ENCODE measurements at regions not wholly inside any gene's neighbourhood (a gene's known extent, or its start where the extent isn't known, plus 50 kb on each side); places are given as distances from the start of the nearest gene placed in this dataset.
"Not testable (repeated sequence)": the region's sequence is repeated elsewhere in the genome, so short reads cannot be mapped to it uniquely, and the experiment has no call there.

DNA sequence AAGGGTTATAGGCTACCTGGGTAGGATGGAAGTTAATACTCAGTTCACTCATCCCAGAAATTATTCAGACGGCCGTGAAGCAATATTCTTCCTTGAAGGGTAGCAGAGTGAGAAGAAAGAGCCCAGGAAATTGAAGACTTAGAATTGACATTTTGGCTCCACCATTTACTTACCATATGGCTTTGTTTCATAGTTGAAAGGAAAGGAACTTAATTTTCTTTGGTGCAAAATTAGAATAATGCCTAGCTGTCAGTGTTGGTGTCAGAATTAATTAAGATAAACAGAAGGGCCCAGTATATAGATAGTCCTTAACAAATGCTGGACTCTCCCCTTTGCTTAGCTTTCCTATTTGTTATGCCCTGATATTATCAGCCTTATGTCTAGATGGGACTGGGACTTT is 263.2 kb downstream of the KCNJ3 start:
- Histone ChIP-seq H3K9ac (ENCODE audit: low read length) (no peak overlapping the region), H3K4me3 (ENCODE audit: low read length) (no peak overlapping the region), H3K4me2 (ENCODE audit: low read length) (no peak overlapping the region), H3K27ac (ENCODE audit: low read length) (no peak overlapping the region), H3K79me2 (ENCODE audit: low read length) (no peaks in the 10 kb centered on the region), H3K4me1 (ENCODE audit: insufficient read depth, low read length) (no peaks in the 10 kb centered on the region), H3F3A (ENCODE audit: low read length, unreplicated experiment) (no peaks in the 10 kb centered on the region), H3K36me3 (ENCODE audit: low read depth, low read length) (no peaks in the 10 kb centered on the region), H2AFZ (ENCODE audit: low read length) (no peak overlapping the region), H3K9me2 (replicated peaks; ENCODE audit: low read length) (no peaks in the 10 kb centered on the region), H4K20me1 (ENCODE audit: low read length) (no peaks in the 10 kb centered on the region), H3K9me3 (ENCODE audit: low read length) (no peaks in the 10 kb centered on the region), H3K27me3 (ENCODE audit: low read length) (no peaks in the 10 kb centered on the region)
- TF ChIP-seq, protein P1, sequence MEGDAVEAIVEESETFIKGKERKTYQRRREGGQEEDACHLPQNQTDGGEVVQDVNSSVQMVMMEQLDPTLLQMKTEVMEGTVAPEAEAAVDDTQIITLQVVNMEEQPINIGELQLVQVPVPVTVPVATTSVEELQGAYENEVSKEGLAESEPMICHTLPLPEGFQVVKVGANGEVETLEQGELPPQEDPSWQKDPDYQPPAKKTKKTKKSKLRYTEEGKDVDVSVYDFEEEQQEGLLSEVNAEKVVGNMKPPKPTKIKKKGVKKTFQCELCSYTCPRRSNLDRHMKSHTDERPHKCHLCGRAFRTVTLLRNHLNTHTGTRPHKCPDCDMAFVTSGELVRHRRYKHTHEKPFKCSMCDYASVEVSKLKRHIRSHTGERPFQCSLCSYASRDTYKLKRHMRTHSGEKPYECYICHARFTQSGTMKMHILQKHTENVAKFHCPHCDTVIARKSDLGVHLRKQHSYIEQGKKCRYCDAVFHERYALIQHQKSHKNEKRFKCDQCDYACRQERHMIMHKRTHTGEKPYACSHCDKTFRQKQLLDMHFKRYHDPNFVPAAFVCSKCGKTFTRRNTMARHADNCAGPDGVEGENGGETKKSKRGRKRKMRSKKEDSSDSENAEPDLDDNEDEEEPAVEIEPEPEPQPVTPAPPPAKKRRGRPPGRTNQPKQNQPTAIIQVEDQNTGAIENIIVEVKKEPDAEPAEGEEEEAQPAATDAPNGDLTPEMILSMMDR (conservative IDR thresholded peaks at IDR 0.05; ENCODE audit: low read depth, low read length), result no peak
- TF ChIP-seq EZH2 (IDR thresholded peaks at IDR 0.05; ENCODE audit: low read length, unreplicated experiment) (no peak), EZH2phosphoT487 (IDR thresholded peaks at IDR 0.05; ENCODE audit: borderline replicate concordance, low read length) (no peak)
- no TSS peak for BruUV-seq (replicated peaks)
- DNase-seq (no peak), ATAC-seq (no peak)
- ChIA-PET CTCF (no interaction called here), POLR2A (ENCODE audit: unreplicated experiment) (no interaction called here)
- intact Hi-C loops (cut with micrococcal nuclease), result no loop called here

DNA sequence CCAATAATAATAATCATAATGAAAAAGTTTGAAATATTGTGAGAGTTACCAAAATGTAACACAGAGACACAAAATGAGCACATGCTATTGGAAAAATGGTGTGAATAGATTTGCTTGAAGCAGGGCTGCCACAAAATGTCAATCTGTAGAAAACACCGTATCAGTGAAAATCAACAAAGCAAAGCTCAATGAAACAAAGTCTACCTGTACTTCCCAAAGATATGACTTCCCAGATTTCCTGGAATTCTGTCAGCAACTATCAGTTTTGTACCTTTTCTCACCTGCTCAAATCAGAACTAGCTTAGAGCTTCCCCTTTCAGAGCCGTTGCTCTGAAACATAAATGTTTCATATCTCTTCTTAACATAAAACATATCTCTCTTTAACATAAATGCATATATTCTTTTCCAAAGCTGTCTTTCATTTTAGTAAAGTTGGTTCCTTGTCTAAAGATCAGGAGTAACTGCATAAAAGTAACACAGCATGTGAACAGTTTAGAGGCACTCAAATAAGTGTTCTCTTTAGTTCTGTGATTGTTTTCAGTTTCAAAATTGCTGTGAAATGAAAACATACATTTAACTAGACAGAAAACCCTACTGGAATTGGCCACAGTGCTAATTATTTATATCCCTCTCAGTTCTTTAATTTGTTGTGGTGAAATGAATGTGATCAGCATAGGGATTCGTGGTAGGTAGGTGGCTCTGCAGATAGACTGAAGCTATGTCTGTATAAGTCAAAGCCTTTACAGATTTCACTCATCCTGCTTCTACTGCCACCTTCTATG is 262.5 kb downstream of the KCNJ3 start:
- Histone ChIP-seq H3K9ac (ENCODE audit: low read length) (no peak overlapping the region), H3K4me1 (ENCODE audit: insufficient read depth, low read length) (no peaks in the 10 kb centered on the region), H3K27ac (ENCODE audit: low read length) (no peak overlapping the region), H3K9me3 (ENCODE audit: low read length) (no peaks in the 10 kb centered on the region), H3K27me3 (ENCODE audit: low read length) (no peaks in the 10 kb centered on the region), H3F3A (ENCODE audit: low read length, unreplicated experiment) (no peaks in the 10 kb centered on the region), H3K4me2 (ENCODE audit: low read length) (no peak overlapping the region), H3K4me3 (ENCODE audit: low read length) (no peak overlapping the region), H3K9me2 (replicated peaks; ENCODE audit: low read length) (no peaks in the 10 kb centered on the region), H3K36me3 (ENCODE audit: low read depth, low read length) (no peaks in the 10 kb centered on the region), H3K79me2 (ENCODE audit: low read length) (no peaks in the 10 kb centered on the region), H2AFZ (ENCODE audit: low read length) (no peak overlapping the region), H4K20me1 (ENCODE audit: low read length) (no peaks in the 10 kb centered on the region)
- ATAC-seq (no peak), DNase-seq (no peak)
- ChIA-PET POLR2A (ENCODE audit: unreplicated experiment) (no interaction called here), CTCF (no interaction called here)
- intact Hi-C loops (cut with micrococcal nuclease), result no loop called here
- TF ChIP-seq EZH2 (IDR thresholded peaks at IDR 0.05; ENCODE audit: low read length, unreplicated experiment) (no peak), EZH2phosphoT487 (IDR thresholded peaks at IDR 0.05; ENCODE audit: borderline replicate concordance, low read length) (no peak)
- TF ChIP-seq, protein P1 (conservative IDR thresholded peaks at IDR 0.05; ENCODE audit: low read depth, low read length), result no peak
- no TSS peak for BruUV-seq (replicated peaks)

DNA sequence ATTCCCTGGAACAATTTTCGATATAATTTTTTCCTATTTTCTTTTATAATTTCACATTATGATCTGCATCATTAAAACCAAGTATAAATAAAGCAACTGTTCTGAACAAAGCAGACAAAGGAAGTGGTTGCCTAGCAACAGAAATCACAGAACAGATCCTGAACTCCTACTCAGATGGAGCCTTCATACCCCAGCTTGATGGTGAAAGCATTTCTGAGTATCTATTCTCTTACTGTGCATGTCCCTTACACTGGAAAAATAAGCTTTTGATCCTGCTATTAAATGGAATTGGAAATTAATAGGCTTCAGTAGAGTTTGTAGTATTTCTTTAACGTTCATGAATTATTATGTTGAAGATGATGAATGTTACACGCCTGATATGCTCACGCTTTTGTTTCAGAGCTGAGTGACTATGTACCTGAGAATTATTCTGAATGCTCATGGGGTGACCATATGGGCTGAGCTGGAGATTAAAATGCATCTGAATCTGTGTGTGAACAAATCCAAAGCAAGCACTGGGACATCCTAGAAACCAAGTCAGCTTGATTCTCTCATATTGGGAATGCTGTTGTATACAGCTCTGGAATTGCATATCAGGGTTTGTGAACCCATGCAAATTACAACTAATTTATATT is 254.0 kb downstream of the KCNJ3 start:
- no peaks in the 10 kb centered on the region for H3K4me1 ChIP-seq (ENCODE audit: insufficient read depth, low read length)
- no peak for TF ChIP-seq EZH2 (IDR thresholded peaks at IDR 0.05; ENCODE audit: low read length, unreplicated experiment)
- TF ChIP-seq, protein P1 (conservative IDR thresholded peaks at IDR 0.05; ENCODE audit: low read depth, low read length), result no peak
- TF ChIP-seq EZH2phosphoT487 (IDR thresholded peaks at IDR 0.05; ENCODE audit: borderline replicate concordance, low read length), result no peak
- ATAC-seq (no peak), DNase-seq (no peak)
- no peaks in the 10 kb centered on the region for H3F3A ChIP-seq (ENCODE audit: low read length, unreplicated experiment)
- no peak overlapping the region for H3K4me3 ChIP-seq (ENCODE audit: low read length)
- 0 out of 2 replicates have a peak, but pooled peaks cover 2% of the 10 kb centered on the region for H3K9me3 ChIP-seq (ENCODE audit: low read length)
- no peaks in the 10 kb centered on the region for H3K36me3 ChIP-seq (ENCODE audit: low read depth, low read length)
- CTCF ChIA-PET, result no interaction called here
- H3K27me3 ChIP-seq (ENCODE audit: low read length), result no peaks in the 10 kb centered on the region
- POLR2A ChIA-PET (ENCODE audit: unreplicated experiment), result no interaction called here
- no peak overlapping the region for H3K27ac ChIP-seq (ENCODE audit: low read length)
- no peaks in the 10 kb centered on the region for H4K20me1 ChIP-seq (ENCODE audit: low read length)
- no TSS peak for BruUV-seq (replicated peaks)
- H3K9ac ChIP-seq (ENCODE audit: low read length), result no peak overlapping the region
- H3K9me2 ChIP-seq (replicated peaks; ENCODE audit: low read length), result no peaks in the 10 kb centered on the region
- intact Hi-C loops (cut with micrococcal nuclease), result no loop called here
- H3K79me2 ChIP-seq (ENCODE audit: low read length), result no peaks in the 10 kb centered on the region
- H3K4me2 ChIP-seq (ENCODE audit: low read length), result no peak overlapping the region
- H2AFZ ChIP-seq (ENCODE audit: low read length), result no peak overlapping the region

DNA sequence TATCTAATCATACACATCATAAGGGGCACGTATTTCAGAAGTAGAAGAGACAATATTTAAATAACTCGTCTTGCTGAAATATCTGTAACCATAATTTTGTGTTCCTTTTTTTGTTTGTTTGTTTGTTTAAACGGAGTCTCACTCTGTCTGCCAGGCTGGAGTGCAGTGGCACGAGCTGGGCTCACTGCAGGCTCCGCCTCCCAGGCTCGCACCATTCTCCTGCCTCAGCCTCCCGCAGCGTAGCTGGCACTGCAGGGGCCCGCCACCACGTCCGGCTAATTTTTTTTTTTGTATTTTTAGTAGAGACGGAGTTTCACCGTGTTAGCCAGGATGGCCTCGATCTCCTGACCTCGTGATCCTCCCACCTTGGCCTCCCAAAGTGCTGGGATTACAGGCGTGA is 248.9 kb downstream of the KCNJ3 start:
- BruUV-seq (replicated peaks); intact Hi-C loops (cut with micrococcal nuclease); H3K27ac ChIP-seq (ENCODE audit: low read length): not testable (repeated sequence)

More for the DNA sequence above, 248.9 kb downstream of the KCNJ3 start:
- H4K20me1 ChIP-seq (ENCODE audit: low read length); DNase-seq; H3K9ac ChIP-seq (ENCODE audit: low read length); H3K4me2 ChIP-seq (ENCODE audit: low read length); ATAC-seq; H3K79me2 ChIP-seq (ENCODE audit: low read length); H3K9me3 ChIP-seq (ENCODE audit: low read length); POLR2A ChIA-PET (ENCODE audit: unreplicated experiment); CTCF ChIA-PET; H3K9me2 ChIP-seq (replicated peaks; ENCODE audit: low read length); H3K27me3 ChIP-seq (ENCODE audit: low read length); H3F3A ChIP-seq (ENCODE audit: low read length, unreplicated experiment); H2AFZ ChIP-seq (ENCODE audit: low read length); H3K36me3 ChIP-seq (ENCODE audit: low read depth, low read length); H3K4me3 ChIP-seq (ENCODE audit: low read length); H3K4me1 ChIP-seq (ENCODE audit: insufficient read depth, low read length): not testable (repeated sequence)
